ENCODE measurements at regions not wholly inside any gene's neighbourhood (a gene's known extent, or its start where the extent isn't known, plus 50 kb on each side); places are given as distances from the start of the nearest gene placed in this dataset.

DNA sequence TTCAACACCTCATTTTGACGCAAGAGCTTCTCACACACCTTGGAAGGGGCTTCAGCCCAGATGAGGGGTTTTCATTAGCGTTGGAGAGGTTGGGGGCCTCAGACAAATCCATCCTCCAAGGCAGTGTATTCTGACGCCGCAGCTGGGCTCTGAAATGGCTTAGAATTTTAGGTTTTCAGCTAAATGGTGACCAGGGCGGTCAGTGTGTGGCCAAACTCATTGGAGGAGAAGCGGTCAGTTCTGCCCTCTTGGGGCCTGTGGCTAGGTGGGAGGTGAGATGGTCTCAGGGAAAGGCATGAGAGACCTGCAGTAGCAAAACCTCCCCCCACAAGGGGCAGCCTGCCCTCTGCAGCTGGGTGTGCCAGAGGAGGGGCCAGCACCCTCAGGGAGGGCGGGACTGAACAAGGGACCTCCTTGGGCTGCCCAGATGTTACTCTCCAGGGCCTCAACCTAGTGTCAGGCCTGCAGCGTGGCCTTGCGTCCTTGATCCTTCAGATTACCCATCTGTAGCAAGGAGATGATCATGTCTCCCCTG is 155.8 kb downstream of the URI1 start:
- H3K27me3 ChIP-seq: no peaks in the 10 kb centered on the region
- TF ChIP-seq, protein P1, sequence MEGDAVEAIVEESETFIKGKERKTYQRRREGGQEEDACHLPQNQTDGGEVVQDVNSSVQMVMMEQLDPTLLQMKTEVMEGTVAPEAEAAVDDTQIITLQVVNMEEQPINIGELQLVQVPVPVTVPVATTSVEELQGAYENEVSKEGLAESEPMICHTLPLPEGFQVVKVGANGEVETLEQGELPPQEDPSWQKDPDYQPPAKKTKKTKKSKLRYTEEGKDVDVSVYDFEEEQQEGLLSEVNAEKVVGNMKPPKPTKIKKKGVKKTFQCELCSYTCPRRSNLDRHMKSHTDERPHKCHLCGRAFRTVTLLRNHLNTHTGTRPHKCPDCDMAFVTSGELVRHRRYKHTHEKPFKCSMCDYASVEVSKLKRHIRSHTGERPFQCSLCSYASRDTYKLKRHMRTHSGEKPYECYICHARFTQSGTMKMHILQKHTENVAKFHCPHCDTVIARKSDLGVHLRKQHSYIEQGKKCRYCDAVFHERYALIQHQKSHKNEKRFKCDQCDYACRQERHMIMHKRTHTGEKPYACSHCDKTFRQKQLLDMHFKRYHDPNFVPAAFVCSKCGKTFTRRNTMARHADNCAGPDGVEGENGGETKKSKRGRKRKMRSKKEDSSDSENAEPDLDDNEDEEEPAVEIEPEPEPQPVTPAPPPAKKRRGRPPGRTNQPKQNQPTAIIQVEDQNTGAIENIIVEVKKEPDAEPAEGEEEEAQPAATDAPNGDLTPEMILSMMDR (IDR thresholded peaks at IDR 0.05): no peak
- TF ChIP-seq POLR2A (IDR thresholded peaks at IDR 0.05): no peak
- WGBS, 2 donors: 72 to 77% methylated on average over 8 to 9 of the region's 9 CpGs
- no peaks in the 10 kb centered on the region for H3K4me1 ChIP-seq
- H3K9me3 ChIP-seq: no peaks in the 10 kb centered on the region
- ATAC-seq: no peak
- no peaks in the 10 kb centered on the region for H3K36me3 ChIP-seq (replicated peaks in 1 of 2; ENCODE audit: insufficient read depth in 1 of 2, low read depth in 2 of 2)
- no peak for DNase-seq
- no peak overlapping the region for H3K4me3 ChIP-seq
- H3K27ac ChIP-seq: no peak overlapping the region
- intact Hi-C loops (cut with DNase I): no loop called here

DNA sequence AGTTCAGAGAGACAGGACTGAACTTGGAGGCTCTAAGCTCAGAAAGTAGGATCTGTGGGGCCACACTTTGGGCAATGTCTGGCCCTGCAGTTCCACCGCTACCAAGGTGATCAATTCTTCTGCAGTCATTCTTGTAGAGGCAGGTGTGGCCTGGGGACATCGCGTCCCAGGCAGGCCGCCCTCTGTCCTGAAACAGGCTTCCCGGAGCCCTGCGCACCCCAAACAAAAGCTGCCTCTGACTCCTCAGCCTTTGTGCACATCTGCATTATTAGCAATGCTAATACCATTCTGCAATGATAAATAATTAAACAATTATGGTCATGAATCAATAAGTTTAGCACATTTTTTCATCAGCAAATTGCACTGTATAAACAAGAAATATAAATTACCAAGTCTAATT is 160.2 kb downstream of the URI1 start:
- intact Hi-C loops (cut with DNase I): no loop called here
- Histone ChIP-seq H3K9me3 (no peaks in the 10 kb centered on the region), H3K27me3 (no peaks in the 10 kb centered on the region), H3K4me1 (no peaks in the 10 kb centered on the region), H3K27ac (no peak overlapping the region), H3K4me3 (no peak overlapping the region), H3K36me3 (replicated peaks in 1 of 2; ENCODE audit: insufficient read depth in 1 of 2, low read depth in 2 of 2) (no peaks in the 10 kb centered on the region)
- no peak for DNase-seq
- ATAC-seq: no peak
- no peak for TF ChIP-seq POLR2A (IDR thresholded peaks at IDR 0.05)
- TF ChIP-seq, protein P1 (IDR thresholded peaks at IDR 0.05): no peak
- 88 to 95% methylated on average over 6 of the region's 6 CpGs for WGBS, 2 donors

DNA sequence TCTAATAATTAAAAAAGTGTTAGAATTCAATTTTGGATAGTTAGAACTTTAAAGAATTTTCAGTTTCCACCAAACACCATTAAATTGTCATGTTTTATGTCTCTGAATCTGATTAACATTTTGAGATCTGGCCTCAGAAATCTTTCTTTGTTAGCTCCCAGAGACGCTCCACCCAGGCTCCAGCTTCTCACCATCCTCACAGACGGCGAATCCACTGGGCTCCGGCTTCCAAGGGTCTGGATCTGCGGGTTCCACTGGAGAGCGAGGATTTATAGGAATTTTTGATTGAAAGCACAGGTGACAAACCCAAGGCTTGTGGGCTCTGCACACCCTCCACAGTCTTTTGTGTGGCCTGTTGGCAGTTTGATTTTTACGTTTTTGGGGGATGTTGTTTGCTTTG is 160.6 kb downstream of the URI1 start:
- Histone ChIP-seq H3K27me3 (no peaks in the 10 kb centered on the region), H3K27ac (no peak overlapping the region)
- WGBS, 2 donors: 84 to 90% methylated on average over 7 of the region's 7 CpGs

DNA sequence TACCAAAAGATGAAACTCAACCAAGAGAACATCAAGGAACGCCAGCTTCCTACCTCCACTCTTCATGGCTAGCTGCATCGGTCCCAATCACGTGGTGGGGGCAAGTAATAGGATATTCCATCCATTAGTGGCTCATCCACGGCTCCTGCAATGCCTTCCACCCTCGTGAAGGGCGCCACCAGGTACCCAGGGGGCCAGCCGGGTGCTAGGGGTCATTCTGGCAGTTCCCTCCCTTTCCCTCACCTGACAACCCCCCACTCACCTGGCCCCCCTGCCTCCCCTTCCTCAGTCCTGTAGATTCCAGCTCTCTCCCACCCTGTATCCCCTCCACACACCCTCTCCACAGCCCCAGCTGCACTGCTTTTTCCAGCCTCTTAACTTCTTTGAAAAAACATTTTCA is 161.9 kb downstream of the URI1 start:
- Histone ChIP-seq H3K4me3 (no peak overlapping the region), H3K27me3 (no peaks in the 10 kb centered on the region), H3K36me3 (replicated peaks in 1 of 2; ENCODE audit: insufficient read depth in 1 of 2, low read depth in 2 of 2) (no peaks in the 10 kb centered on the region), H3K9me3 (no peaks in the 10 kb centered on the region), H3K4me1 (no peaks in the 10 kb centered on the region), H3K27ac (no peak overlapping the region)
- WGBS, 2 donors: 68 to 74% methylated on average over 7 of the region's 7 CpGs
- no peak for TF ChIP-seq POLR2A (IDR thresholded peaks at IDR 0.05)
- TF ChIP-seq, protein P1 (IDR thresholded peaks at IDR 0.05): no peak
- ATAC-seq (no peak), DNase-seq (no peak)
- intact Hi-C loops (cut with DNase I): no loop called here

More for the DNA sequence above, 160.6 kb downstream of the URI1 start:
- TF ChIP-seq, protein P1 (IDR thresholded peaks at IDR 0.05): no peak
- TF ChIP-seq POLR2A (IDR thresholded peaks at IDR 0.05): no peak
- no peaks in the 10 kb centered on the region for H3K36me3 ChIP-seq (replicated peaks in 1 of 2; ENCODE audit: insufficient read depth in 1 of 2, low read depth in 2 of 2)
- no peaks in the 10 kb centered on the region for H3K9me3 ChIP-seq
- intact Hi-C loops (cut with DNase I): no loop called here
- DNase-seq: no peak
- ATAC-seq: no peak
- no peak overlapping the region for H3K4me3 ChIP-seq
- H3K4me1 ChIP-seq: no peaks in the 10 kb centered on the region

DNA sequence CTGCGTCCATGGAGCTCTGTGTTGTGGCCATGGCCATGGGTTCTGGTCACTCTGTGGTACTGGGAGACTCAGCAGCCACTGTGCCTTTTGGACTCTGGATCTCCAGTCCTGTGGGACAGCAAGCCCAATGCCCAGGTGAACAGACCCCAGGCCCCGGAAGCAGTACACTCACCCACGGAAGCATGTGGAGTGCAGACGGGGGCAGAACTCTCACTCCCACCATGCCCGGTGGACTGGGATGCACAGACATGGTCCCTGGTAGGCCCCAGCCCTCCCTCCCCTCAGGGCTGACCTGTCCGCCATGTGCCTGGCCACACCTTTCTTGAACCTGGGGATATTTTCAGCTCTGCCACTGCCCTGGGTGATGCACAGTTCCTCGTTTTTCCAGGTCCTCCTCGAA is 163.3 kb downstream of the URI1 start:
- H3K27ac ChIP-seq: no peak overlapping the region
- TF ChIP-seq, protein P1 (IDR thresholded peaks at IDR 0.05): no peak
- no peak for TF ChIP-seq POLR2A (IDR thresholded peaks at IDR 0.05)
- no peaks in the 10 kb centered on the region for H3K4me1 ChIP-seq
- intact Hi-C loops (cut with DNase I): no loop called here
- no peak overlapping the region for H3K4me3 ChIP-seq
- ATAC-seq (no peak), DNase-seq (no peak)
- no peaks in the 10 kb centered on the region for H3K36me3 ChIP-seq (replicated peaks in 1 of 2; ENCODE audit: insufficient read depth in 1 of 2, low read depth in 2 of 2)
- no peaks in the 10 kb centered on the region for H3K9me3 ChIP-seq
- no peaks in the 10 kb centered on the region for H3K27me3 ChIP-seq
- WGBS, 2 donors: 81 to 88% methylated on average over 6 to 8 of the region's 8 CpGs

Data from body of pancreas (tissue), 4 donors.